GOT3 (cell line): ENCODE measurements at regions not wholly inside any gene's neighbourhood (a gene's known extent, or its start where the extent isn't known, plus 50 kb on each side); places are given as distances from the start of the nearest gene placed in this dataset.
A peak's percentile ranks its signal among the peaks of the same experiment; 100 is the strongest.
"Not testable (repeated sequence)": the region's sequence is repeated elsewhere in the genome, so short reads cannot be mapped to it uniquely, and the experiment has no call there.

Experiments
- DNase-seq: peaks from one replicate; lab custom pipeline; 2025; ENCODE audit warnings: mixed read lengths; lab: John Stamatoyannopoulos, UW

GRCh38 chr9:115301581-115301980 is 183.6 kb upstream of the TNC start:
- no peak for DNase-seq

GRCh38 chr9:115305543-115305942 is 187.6 kb upstream of the TNC start:
- no peak for DNase-seq

GRCh38 chr9:115306865-115307264 is 188.9 kb upstream of the TNC start:
- no peak for DNase-seq

GRCh38 chr9:115313545-115313944 is 195.6 kb upstream of the TNC start:
- no peak for DNase-seq

GRCh38 chr9:115326461-115326860 is 208.5 kb upstream of the TNC start:
- DNase-seq, result no peak

GRCh38 chr9:115327436-115328122 is 209.6 kb upstream of the TNC start:
- DNase-seq, result no peak

- DNase-seq, result peak; percentile 1
Observed at GRCh38 chr9:115328228-115328627, 210.3 kb upstream of the TNC start.

- DNase-seq, result no peak
Observed at GRCh38 chr9:115328677-115329076, 210.7 kb upstream of the TNC start.

- no peak for DNase-seq
Observed at GRCh38 chr9:115333277-115334070, 215.5 kb upstream of the TNC start.

GRCh38 chr9:115335439-115335838 is 217.5 kb upstream of the TNC start:
- DNase-seq, result no peak

GRCh38 chr9:115340314-115340713 is 222.4 kb upstream of the TNC start:
- DNase-seq, result no peak

- DNase-seq, result no peak
Observed at GRCh38 chr9:115341426-115341825, 223.5 kb upstream of the TNC start.

GRCh38 chr9:115347776-115348175 is 229.8 kb upstream of the TNC start:
- not testable (repeated sequence) for DNase-seq

- not testable (repeated sequence) for DNase-seq
Observed at GRCh38 chr9:115348936-115349335, 231.0 kb upstream of the TNC start.

GRCh38 chr9:115349542-115349941 is 231.6 kb upstream of the TNC start:
- no peak for DNase-seq

GRCh38 chr9:115350548-115350947 is 232.6 kb upstream of the TNC start:
- DNase-seq, result no peak

GRCh38 chr9:115353681-115354080 is 235.7 kb upstream of the TNC start:
- DNase-seq, result no peak

- DNase-seq, result no peak
Observed at GRCh38 chr9:115357821-115358220, 239.9 kb upstream of the TNC start.

- DNase-seq, result no peak
Observed at GRCh38 chr9:115359017-115359780, 241.2 kb upstream of the TNC start.

GRCh38 chr9:115360122-115360521 is 242.2 kb upstream of the TNC start:
- DNase-seq, result no peak

GRCh38 chr9:115362101-115362500 is 244.1 kb upstream of the TNC start:
- no peak for DNase-seq

- no peak for DNase-seq
Observed at GRCh38 chr9:115362640-115363039, 244.7 kb upstream of the TNC start.

GRCh38 chr9:115364991-115365390 is 247.0 kb upstream of the TNC start:
- no peak for DNase-seq
